Putamen (tissue), 1 donor: ENCODE measurements at regions not wholly inside any gene's neighbourhood (a gene's known extent, or its start where the extent isn't known, plus 50 kb on each side); places are given as distances from the start of the nearest gene placed in this dataset.
"Not testable (repeated sequence)": the region's sequence is repeated elsewhere in the genome, so short reads cannot be mapped to it uniquely, and the experiment has no call there.

Experiments
- DNase-seq: peaks from one replicate; pipeline ENCODE4 v3.0.0-alpha.2; 2016; ENCODE audit warnings: low spot score

- DNase-seq = no peak
These were observed 807.1 kb downstream of the EDEM1 start for GRCh38 chr3:5994651-5995050.

DNA sequence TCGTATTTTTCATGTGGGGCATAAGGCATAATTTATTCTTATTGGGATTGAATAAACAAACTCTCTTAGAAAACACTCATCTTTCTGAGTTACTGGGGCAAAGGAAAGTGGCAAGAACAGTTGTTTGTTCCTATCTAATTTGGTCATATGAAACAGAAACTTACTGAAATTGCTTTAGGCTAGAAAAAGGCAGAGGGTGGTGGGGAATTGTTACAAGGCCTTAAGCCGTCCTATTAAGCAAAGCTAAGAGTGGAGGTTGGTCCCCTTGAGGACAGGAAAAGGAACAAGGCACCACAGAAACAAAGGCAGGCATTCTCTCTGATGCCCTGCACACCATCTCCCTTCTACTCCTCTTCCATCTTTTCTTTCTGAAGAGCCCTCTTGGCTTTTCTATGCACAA is 830.9 kb downstream of the EDEM1 start:
- DNase-seq = no peak

GRCh38 chr3:6022621-6023020 is 835.1 kb downstream of the EDEM1 start:
- DNase-seq = no peak

DNA sequence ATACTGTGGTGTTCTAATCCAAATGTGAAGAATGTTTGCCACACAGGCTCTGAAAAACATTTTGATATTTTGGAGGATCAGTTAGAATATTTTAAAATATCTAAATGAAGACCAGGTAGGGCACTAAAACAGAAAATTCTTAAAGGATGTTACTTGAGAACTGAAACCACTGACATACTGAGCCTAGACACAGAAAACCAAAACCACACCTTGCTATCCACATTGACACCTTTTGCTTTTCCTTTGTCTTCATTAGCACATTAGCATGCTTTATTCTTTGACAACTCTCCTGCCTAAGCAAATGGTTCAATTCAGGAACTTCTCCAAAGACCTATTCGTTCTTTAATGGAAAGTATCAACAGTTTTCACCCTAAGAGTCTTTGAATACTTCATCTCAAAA is 835.9 kb upstream of the GRM7 start:
- no peak for DNase-seq

DNA sequence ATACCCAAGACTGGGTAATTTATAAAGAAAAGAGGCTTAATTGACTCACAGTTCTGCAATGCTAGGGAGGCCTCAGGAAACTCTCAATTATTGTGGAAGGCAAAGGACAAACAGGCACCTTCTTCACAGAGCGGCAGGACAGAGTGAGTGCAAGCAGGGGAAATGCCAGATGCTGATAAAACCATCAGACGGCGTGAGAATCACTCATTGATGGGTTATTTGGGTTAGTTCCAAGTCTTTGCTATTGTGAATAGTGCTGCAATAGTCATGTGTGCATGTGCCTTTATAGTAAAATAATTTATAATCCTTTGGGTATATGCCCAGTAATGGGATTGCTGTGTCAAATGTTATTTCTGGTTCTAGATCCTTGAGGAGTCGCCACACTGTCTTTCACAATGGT is 830.3 kb upstream of the GRM7 start:
- DNase-seq = not testable (repeated sequence)

- DNase-seq = no peak
These were observed 825.3 kb upstream of the GRM7 start for GRCh38 chr3:6035626-6036025.

DNA sequence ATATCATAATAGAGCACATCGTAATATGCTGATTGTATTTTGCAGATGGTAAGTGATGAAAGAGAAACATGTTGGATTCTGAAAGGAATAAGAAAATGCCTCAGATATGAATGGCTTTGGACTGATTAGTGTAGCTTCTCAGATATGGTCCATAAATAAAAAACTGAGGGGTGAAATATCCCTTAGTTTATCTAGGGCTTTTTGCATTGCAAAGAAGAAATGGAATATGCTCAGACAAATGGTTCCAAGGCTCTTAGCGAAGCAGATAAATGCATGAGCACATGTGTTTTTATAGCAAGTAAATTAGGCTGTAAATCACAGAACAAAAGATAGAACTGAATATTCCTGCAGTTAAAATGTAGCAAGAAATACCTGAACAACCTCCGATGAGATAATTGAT is 820.9 kb upstream of the GRM7 start:
- DNase-seq = no peak

DNA sequence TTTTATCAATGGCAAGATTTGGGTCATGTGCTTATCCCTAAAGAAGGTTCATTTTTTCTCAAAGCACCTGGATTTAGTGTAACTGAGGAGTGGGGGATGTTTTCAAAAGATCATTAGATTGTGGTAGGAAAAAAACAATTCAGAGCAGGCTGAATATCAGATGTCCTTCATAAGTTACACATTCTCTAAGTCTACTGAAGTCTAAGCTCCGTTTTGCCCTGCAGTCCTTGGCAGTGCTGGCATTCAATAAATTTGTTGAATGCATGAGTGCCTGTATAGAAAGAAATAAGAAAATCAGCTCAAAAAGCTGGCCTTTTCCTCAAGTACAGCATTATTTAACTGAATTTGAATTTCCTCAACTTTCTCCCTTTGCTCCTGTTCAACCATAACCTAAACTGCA is 819.0 kb upstream of the GRM7 start:
- no peak for DNase-seq

DNA sequence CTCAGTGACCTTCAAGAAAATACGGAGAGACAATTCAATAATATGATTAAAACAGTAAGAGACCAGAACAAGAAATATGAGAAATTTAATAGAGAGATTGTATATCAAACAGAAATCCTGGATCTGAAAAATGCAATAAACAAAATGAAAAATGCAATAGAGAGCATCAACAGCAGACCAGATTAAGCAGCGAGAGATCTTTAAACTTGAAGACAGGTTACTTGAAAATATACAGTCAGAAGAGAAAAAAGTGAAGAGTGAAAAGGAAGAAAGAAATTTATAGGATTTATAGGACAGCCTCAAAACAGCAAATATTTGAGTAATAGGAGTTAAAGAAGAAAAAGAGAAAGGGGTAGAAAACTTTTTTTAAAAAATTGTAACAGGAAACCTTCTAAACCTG is 813.9 kb upstream of the GRM7 start:
- DNase-seq = no peak

DNA sequence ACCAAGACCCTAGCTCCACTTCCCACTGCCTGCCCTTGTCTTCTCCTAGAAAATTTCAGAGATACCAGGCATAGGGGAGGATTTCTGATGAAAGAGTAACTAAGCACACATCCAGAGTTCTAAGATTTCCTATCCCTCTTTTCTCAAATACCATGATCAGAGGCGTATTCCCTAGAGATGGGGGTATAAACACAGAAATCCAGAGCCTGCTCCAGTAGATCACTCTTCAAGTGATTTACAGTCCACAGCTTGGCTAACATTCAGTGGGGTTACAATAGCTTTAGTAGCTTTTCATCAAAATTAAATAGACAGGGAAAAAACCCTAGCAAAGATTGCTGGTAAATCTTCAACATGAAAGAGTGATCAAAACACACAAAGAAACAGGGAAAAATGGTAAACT is 800.7 kb upstream of the GRM7 start:
- DNase-seq = no peak

DNA sequence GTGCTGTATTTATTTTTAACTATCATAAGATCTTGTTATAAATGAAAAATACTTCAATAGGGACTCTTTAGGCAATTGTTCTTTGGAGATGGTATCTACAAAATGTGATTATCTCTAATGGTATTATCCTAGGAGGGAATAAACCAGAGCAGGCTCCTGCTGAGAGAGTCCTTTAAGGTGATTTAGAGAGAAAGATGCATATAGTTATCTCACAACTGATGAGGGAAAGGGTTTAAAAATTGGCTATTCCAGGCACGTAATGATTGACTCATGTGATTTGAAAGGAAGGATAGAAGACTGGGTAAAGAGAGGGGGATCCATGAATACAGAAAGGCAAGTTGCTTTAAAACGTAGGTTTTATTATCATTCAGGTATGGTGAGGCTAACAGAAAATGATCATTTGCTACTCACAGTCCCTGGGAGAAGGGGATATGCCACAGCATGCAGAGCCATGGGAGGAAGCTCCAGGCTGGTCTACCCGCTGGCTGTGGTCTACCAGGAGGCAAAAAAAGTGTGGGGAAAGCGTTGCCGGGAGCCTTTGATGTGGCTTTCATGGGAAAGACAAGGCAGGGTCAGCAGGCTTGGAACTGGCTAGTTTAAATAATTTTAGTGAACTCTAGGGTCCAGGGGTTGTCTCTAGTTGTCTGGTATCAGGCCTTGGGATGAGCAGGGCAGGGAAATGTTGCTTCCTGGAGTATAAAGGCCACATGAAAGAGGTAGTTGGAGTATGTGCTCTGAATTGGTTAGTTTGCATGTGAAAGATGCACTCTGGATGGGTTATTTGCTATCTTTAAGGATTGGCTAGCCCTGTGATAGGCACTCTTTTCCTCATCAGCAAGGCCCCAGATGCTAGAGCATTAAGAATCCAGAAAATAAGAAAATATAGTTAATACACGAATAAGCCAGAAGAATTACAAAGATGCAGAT is 798.4 kb upstream of the GRM7 start:
- no peak for DNase-seq

GRCh38 chr3:6066397-6066796 is 794.5 kb upstream of the GRM7 start:
- DNase-seq = no peak

- DNase-seq = not testable (repeated sequence)
These were observed 793.9 kb upstream of the GRM7 start for GRCh38 chr3:6066868-6067578.

DNA sequence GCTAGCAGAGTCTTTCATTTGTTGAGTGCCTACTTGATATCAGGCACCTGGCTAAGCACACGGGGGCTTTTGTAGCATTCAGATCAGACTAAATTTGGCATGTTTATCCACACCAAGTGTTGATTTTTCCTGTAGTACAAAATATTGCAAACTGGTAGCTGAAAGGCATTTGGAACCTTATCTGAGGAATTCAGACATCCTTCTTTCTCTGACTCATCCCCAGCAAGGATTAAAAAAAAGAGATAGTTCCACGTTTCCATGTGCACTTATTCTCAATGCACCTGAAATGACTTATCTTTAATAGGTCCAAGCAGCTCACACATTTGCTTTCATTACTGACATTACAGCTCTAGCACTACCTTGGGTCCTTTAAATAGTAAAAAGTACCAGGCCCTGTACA is 786.0 kb upstream of the GRM7 start:
- DNase-seq = no peak

- DNase-seq = no peak
These were observed 782.5 kb upstream of the GRM7 start for GRCh38 chr3:6078436-6078835.

GRCh38 chr3:6079011-6079410 is 781.9 kb upstream of the GRM7 start:
- no peak for DNase-seq

GRCh38 chr3:6079561-6080179 is 781.2 kb upstream of the GRM7 start:
- no peak for DNase-seq

DNA sequence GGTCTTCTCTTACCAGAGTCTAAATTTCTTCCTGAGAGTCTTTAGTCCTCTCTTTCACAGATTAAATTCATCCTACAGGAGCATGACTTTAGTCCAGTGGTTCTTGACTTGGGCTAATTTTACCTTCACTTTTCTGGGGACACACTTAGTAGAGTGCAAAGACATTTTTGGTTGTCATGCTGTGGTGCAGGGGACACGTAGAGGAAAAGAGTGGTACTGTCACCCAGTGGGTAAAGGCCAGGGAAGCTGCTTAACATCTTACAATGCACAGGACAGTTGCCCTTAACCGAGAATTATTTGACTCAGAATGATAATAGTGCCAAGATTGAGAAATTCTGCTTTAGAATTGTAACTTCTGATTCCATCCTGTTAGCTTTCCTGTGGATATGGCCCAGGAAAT is 772.5 kb upstream of the GRM7 start:
- DNase-seq = no peak

DNA sequence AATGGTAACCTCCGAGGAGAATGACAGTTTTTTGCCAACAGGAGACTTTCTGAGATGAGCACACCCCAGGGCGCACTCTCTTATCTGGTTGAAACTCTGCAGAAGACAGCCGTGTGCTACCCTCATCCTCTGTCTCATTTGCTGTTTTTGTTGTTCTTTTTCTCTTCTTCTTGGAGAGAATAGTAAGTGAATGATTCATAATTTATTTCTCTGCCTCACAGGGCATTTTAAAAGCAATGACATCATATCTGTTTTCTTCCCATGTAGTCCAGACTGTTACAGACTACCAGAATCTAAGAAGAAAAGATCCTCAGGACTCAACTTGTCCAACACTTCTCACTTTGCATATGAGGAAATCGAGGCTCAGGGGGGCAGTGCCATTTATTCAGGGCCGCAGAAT is 771.1 kb upstream of the GRM7 start:
- DNase-seq = no peak

- no peak for DNase-seq
These were observed 769.7 kb upstream of the GRM7 start for GRCh38 chr3:6091262-6091661.

- no peak for DNase-seq
These were observed 765.9 kb upstream of the GRM7 start for GRCh38 chr3:6095006-6095405.

GRCh38 chr3:6097021-6097420 is 763.9 kb upstream of the GRM7 start:
- DNase-seq = no peak

- DNase-seq = no peak
These were observed 763.4 kb upstream of the GRM7 start for GRCh38 chr3:6097556-6097955.
